Erythroblast (primary cell): ENCODE measurements at regions not wholly inside any gene's neighbourhood (a gene's known extent, or its start where the extent isn't known, plus 50 kb on each side); places are given as distances from the start of the nearest gene placed in this dataset.

Experiments
- GATA1 ChIP-seq: IDR thresholded peaks from 2 replicates; pipeline ENCODE4 v1.6.1; 2011; ENCODE audit warnings: low read depth, mild to moderate bottlenecking, control low read depth, low read length, moderate library complexity
- POLR2A ChIP-seq: IDR thresholded peaks from 2 replicates; pipeline ENCODE4 v1.6.1; 2011; ENCODE audit warnings: mild to moderate bottlenecking, low read length

GRCh38 chr7:1377111-1377909 is 82.0 kb downstream of the MICALL2 start:
- TF ChIP-seq POLR2A, result no peak
- no peak for TF ChIP-seq GATA1
